ENCODE measurements at regions not wholly inside any gene's neighbourhood (a gene's known extent, or its start where the extent isn't known, plus 50 kb on each side); places are given as distances from the start of the nearest gene placed in this dataset.

DNA sequence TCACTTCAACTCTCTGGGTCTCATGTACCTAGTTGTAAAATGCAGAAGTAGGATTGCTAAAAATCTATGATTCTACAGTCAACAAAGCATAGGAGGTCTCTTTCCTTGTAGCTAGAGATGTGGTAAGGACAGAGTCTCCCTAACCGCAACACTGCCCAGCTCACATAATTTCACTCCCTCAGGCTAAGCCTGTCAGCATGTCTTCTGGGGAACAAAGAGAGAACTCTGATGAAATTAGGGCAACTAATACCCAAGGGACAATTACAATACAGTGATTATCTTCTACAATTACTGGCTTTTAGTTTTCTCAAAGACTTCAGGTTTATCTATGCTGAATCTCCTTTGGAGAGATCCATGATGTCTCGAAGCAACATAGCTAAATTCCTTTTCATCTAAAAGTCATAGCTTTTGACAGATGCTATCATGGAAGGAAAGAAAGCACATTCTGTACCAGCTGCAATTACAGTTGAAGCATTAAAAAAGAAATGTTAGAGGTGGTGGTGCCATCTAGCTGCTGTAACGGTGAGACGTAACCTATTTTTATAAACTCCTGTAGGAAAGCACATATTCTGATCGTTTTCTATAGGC is 141.1 kb upstream of the TARS1 start:
- TF ChIP-seq, protein P1, sequence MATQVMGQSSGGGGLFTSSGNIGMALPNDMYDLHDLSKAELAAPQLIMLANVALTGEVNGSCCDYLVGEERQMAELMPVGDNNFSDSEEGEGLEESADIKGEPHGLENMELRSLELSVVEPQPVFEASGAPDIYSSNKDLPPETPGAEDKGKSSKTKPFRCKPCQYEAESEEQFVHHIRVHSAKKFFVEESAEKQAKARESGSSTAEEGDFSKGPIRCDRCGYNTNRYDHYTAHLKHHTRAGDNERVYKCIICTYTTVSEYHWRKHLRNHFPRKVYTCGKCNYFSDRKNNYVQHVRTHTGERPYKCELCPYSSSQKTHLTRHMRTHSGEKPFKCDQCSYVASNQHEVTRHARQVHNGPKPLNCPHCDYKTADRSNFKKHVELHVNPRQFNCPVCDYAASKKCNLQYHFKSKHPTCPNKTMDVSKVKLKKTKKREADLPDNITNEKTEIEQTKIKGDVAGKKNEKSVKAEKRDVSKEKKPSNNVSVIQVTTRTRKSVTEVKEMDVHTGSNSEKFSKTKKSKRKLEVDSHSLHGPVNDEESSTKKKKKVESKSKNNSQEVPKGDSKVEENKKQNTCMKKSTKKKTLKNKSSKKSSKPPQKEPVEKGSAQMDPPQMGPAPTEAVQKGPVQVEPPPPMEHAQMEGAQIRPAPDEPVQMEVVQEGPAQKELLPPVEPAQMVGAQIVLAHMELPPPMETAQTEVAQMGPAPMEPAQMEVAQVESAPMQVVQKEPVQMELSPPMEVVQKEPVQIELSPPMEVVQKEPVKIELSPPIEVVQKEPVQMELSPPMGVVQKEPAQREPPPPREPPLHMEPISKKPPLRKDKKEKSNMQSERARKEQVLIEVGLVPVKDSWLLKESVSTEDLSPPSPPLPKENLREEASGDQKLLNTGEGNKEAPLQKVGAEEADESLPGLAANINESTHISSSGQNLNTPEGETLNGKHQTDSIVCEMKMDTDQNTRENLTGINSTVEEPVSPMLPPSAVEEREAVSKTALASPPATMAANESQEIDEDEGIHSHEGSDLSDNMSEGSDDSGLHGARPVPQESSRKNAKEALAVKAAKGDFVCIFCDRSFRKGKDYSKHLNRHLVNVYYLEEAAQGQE (IDR thresholded peaks at IDR 0.05; ENCODE audit: borderline replicate concordance), result no peak
- TF ChIP-seq SMC3 (conservative IDR thresholded peaks at IDR 0.05; ENCODE audit: poor library complexity) (peak; percentile 76), RAD21 (conservative IDR thresholded peaks at IDR 0.05) (peak; percentile 78), MXI1 (conservative IDR thresholded peaks at IDR 0.05; ENCODE audit: poor library complexity, severe bottlenecking) (peak; percentile 19), CTCF (IDR thresholded peaks at IDR 0.05; ENCODE audit: poor library complexity, severe bottlenecking) (peak; percentile 85), EZH2 (IDR thresholded peaks at IDR 0.05; ENCODE audit: borderline replicate concordance, insufficient read depth, low read length, poor library complexity, severe bottlenecking) (no peak)
- Histone ChIP-seq H3K79me2 (replicated peaks; ENCODE audit: insufficient read depth, low read length) (no peaks in the 10 kb centered on the region), H3K9ac (ENCODE audit: low read length) (no peak overlapping the region), H3K9me2 (ENCODE audit: insufficient read depth, low read length) (no peaks in the 10 kb centered on the region), H3K36me3 (ENCODE audit: insufficient read depth, low read length) (no peaks in the 10 kb centered on the region), H3K27me3 (ENCODE audit: insufficient read depth, low read depth, low read length) (no peaks in the 10 kb centered on the region), H3K27ac (ENCODE audit: low read length) (no peak overlapping the region), H3K9me3 (ENCODE audit: low read length) (no peaks in the 10 kb centered on the region), H3K4me2 (ENCODE audit: low read length) (no peak overlapping the region), H3K4me3 (ENCODE audit: low read length) (peak overlapping the region; percentile 32), H3F3A (ENCODE audit: insufficient read depth, low read length, poor library complexity, severe bottlenecking) (no peaks in the 10 kb centered on the region), H4K20me1 (ENCODE audit: insufficient read depth) (no peaks in the 10 kb centered on the region), H2AFZ (ENCODE audit: low read depth, low read length) (no peak overlapping the region)

GRCh38 chr5:33300209-33300742 is 140.5 kb upstream of the TARS1 start:
- TF ChIP-seq CTCF (IDR thresholded peaks at IDR 0.05; ENCODE audit: poor library complexity, severe bottlenecking), result peak; percentile 23
- no peak for TF ChIP-seq POLR2AphosphoS5 (IDR thresholded peaks at IDR 0.05)
- TF ChIP-seq TAF1 (IDR thresholded peaks at IDR 0.05; ENCODE audit: low read depth), result no peak
- Histone ChIP-seq H3K79me2 (replicated peaks; ENCODE audit: insufficient read depth, low read length) (no peaks in the 10 kb centered on the region), H3K36me3 (ENCODE audit: insufficient read depth, low read length) (no peaks in the 10 kb centered on the region), H3K9me2 (ENCODE audit: insufficient read depth, low read length) (no peaks in the 10 kb centered on the region), H3K9ac (ENCODE audit: low read length) (no peak overlapping the region), H3K27ac (ENCODE audit: low read length) (no peak overlapping the region), H3K4me3 (ENCODE audit: low read length) (peak overlapping the region; percentile 32), H2AFZ (ENCODE audit: low read depth, low read length) (no peak overlapping the region), H3K27me3 (ENCODE audit: insufficient read depth, low read depth, low read length) (no peaks in the 10 kb centered on the region), H3K9me3 (ENCODE audit: low read length) (no peaks in the 10 kb centered on the region), H3K4me2 (ENCODE audit: low read length) (no peak overlapping the region), H3F3A (ENCODE audit: insufficient read depth, low read length, poor library complexity, severe bottlenecking) (no peaks in the 10 kb centered on the region), H4K20me1 (ENCODE audit: insufficient read depth) (no peaks in the 10 kb centered on the region)

All from neural cell (in vitro differentiated cells).